ENCODE measurements at regions not wholly inside any gene's neighbourhood (a gene's known extent, or its start where the extent isn't known, plus 50 kb on each side); places are given as distances from the start of the nearest gene placed in this dataset.

DNA sequence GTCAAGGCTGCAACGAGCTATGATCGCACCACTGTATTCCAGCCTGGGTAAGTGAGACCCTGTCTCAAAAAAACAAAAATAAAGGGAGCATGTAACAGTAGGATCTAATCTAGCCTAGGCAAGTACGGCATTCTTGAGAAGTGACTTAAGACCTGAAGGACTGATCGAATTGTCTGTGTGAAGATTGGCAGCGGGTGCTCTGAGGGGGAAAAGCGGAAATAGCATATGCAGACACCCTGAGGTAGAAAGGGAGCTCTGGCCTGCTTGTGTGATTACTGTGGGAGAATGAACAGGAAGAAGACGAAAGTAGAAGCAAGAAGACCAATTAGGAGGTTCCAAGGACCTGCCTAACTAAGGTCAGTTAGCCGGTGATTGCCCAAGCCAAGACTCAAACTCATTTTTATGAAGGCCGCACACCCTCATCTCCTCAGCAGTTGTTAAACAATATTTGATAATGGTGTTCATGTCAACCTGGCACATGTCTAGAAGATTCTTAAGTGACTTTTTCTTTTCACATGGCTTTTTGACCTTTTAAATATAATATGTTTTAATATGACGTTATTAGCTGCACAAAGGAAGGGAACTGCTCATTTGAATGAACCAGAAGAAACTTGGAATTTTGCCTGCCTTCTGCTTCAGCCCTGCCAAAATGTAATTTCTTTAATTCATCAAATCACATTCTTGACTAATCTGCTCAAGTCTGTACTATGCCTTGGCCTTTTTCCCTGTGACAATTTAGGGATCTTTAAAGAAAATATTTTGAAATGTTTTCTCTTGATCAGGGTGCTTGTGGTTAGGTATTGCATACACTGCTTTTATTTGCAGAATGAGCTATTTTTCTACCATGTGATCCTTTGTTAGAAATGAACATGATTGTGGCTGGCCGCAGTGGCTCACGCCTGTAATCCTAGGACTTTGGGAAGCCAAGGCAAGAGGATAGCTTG, 289.2 kb upstream of the DMRT1 start:
- no peak for DNase-seq (ENCODE audit: low spot score)

DNA sequence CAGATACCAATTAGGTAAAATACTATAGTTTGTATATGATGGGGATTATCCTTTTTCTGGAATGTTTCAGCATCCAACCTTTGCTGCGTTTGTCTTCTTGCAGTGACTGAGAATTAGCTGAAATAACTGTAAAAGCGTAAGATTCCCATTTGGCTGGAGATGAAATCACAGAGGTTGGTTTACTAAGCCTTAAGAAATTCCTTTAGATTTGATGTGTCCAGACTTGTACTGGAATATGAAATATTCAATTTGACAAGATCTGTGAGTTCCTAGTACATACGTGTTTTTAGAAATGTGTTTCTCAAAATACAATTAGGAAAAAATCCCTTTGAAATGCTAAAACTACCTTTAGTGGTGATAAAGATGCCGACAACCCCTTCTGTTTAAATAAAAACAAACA, 286.0 kb upstream of the DMRT1 start:
- DNase-seq (ENCODE audit: low spot score): no peak

DNA sequence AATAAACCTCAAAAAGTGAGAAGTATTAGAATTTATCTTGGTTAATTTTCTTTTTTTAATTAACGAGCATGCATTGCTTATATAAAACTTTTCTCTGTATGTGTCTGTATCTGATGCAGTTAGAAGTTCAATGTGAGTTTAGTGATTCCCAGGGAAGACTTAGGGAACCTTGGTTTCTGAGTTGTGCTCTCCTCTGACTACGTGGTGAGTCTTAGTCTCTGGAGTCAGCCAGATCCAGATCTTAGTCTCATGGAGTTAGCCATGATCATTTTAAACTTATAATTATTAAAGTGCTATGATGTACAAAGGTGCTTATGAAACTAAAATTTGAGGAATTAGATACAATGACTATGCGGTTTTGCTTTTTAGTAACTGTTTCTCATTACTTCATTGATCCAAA, 285.3 kb upstream of the DMRT1 start:
- no peak for DNase-seq (ENCODE audit: low spot score)

DNA sequence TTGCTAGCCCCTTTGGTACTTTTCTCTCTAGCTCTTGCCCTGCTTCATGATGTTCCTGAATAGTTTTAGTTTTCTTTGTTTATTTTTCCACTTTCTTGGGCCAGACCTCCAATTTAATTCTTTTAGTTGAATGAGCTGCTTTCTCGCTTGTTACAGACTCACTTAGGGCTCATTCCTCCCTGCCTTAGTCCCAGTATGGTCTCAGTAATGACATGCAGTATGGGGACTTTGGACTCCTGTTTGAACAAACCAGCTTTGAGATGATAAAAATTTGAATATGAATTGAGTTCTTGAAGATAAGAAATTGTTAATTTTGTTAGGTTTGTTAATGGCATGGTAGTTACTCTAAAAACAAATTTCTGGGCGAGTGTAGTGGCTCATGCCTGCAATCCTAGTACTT, 284.8 kb upstream of the DMRT1 start:
- DNase-seq (ENCODE audit: low spot score): no peak

DNA sequence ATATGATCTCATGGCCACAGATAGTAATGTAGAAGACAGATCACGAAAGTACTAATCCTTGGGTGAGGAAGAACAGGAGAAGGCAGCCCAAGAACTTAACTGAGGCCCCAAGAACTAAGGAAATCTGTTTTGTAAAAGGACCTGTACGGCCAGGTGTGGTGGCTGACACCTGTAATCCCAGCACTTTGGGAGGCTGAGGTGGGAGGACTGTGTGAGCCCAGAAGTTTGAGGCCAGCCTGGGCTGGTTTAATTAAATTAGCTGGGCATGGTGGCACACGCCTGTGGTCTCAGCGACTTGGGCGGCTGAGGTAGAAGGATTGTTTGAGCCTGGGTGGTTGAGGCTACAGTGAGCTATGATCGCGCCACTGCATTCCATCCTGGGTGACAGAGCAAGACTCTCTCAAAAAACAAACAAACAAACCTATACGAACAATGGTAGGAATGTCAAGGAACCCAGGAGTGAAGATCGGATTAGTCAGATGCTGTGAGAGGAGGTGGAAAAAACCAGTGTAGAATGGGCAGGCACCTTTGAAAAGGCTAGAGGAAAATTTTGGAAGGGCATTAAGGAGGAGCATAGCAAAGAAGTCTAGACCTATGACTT, 283.8 kb upstream of the DMRT1 start:
- no peak for DNase-seq (ENCODE audit: low spot score)

DNA sequence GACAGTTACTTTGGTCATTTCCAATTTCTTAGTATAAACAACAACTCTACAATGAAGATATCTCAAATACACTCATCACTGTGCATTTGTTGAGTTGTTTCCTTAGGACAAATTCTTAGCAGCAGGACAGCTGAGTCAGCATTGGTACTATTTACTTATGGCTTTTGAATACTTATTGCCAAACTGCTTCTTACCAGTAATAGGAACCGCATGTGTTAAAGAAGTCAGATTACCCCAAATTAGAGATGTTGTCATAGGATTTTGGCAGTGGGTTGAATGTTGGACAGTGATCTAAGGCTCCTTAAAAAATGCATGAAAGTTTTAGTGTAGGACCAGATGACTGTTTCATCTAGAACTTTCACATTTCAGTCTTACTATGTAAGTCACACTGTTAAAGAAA, 280.1 kb upstream of the DMRT1 start:
- DNase-seq (ENCODE audit: low spot score): no peak

DNA sequence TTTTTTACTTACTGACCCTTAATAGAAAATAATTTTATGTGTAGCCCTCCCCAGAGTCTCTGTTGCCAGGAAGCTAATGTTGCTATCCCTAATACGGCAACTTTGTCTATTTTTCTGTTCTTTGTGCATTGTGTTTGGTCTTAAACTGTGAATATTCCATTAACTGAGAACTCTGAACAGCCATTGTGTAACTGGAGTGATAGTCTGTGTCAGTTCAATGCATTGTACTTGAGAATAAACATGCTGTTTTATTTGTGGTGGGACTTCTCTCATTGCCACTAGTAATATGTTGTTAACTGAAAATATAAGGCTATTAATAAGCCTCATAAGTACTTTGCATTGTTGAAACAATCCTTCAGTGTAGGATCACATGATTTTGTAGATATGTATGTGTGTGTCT, 278.3 kb upstream of the DMRT1 start:
- DNase-seq (ENCODE audit: low spot score): no peak

DNA sequence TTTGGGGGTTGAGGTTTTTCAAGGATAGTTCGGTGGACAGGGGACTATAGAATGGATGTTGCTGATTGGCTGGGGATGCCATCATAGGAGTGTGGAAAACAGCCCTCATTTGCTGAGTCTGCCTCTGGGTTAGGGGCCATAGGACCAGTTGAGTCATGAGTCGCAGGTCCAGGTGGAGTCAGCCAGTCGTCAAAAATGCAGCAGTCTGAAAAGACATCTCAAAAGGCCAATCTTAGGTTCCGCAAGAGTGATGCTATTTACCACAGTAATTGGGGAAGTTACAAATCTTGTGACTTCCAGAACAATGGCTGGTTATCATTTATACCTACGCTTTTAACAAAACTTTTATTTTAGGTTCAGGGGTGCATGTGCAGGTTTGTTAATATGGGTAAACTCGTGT, 276.0 kb upstream of the DMRT1 start:
- no peak for DNase-seq (ENCODE audit: low spot score)

DNA sequence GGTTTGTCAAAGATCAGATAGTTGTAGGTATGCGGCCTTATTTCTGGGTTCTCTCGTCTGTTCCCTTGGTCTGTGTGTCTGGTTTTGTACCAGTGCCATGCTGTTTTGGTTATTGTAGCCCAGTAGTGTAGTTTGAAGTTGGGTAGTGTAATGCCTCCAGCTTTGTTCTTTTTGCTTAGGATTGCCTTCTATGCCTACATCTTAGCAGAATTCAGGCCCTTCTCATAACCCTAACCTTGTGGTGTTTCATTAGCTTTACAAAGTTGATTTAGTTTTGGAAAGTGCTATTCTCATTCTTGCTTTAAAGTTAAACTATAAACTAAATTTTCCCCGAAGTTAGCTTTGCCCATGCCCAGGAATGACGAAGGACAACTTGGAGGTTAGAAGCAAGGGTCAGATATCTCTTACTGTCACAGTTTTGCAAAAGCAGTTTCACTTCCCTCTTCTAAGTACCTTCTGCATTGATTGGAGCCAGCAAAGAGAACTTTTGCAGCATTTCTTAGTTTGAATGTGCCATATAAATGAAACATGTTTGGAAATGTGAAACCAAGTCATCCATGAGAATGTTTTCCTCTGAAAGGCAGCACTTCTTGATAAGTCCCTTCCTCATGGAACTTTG, 274.3 kb upstream of the DMRT1 start:
- no peak for DNase-seq (ENCODE audit: low spot score)

DNA sequence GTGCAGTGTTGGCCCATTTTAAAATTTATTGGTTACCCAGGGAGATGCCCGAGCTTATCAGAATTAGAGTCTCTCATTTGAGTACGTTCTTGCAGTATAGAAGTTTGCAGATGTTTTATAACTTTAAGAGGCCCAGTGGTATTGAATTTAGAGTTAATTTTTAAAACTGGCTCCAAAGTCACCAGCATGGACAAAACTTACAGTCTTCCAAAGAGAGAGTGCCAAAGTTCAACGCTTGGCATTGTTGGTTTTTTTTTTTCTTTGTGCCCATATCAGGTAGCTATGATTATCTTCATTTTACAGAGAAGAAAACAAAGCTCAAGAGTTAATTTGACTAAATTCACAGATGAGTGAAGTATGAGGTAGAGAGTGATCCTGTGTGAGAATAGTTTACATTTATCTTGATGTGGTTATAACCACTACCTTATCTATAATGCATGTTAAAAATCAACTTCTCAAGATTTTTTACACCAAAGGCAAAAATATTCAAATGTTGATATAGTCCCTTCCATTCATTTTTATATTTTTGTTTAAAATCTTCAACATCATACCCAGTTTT, 273.7 kb upstream of the DMRT1 start:
- DNase-seq (ENCODE audit: low spot score): no peak

DNA sequence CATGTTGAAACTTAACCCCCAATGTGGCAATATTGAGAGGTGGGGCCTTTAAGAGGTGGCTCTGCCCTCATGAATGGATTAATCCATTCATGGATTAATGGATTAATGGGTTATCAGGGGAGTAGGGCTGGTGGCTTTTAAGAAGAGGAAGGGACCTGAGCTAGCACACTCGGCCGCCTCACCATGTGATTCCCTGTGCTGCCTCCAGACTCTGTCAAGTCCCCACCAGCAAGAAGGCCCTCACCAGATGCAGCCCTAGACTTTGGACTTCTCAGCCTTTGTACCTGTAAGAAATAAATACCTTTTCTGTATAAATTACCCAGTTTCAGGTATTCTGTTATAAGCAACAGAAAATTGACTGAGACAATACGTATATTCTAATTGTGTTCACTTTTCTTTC, 272.2 kb upstream of the DMRT1 start:
- DNase-seq (ENCODE audit: low spot score): no peak

DNA sequence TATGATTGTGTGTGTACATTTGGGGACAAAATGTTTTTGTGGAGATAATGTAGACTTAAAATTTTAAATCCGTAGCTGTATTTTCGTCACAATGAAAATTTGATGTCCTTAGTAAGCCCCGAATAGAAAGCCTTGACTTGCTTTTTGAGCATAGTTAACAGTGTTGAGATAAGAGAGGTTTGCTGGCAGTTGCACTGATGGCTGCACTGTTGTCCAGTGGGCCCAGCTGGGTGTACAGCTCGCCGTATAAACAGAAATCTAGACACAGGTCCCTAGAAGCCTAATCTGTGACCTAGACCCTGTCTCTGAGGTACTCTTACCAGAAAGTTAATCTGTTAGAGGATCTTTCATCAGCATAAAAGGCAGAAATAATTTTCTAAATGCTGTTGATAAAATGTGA, 271.3 kb upstream of the DMRT1 start:
- DNase-seq (ENCODE audit: low spot score): no peak

DNA sequence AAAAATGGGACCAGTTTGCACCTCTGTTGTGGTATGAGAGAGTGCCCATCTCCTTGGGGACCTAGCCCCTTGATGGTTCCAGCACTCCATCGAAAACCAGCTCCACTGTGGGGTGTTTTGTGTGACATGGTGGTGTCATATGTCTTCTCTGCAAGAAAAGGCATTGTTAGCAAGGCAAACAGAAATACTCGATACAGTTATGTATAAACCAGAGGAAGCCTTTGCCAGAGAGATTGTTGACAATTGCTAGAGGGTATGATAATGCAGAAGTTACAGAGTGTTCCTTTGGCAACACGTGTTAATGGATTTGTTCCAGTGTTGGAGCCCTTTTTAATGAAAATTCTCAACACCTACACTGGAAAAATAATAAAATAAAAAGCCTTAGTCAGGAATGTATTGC, 270.4 kb upstream of the DMRT1 start:
- DNase-seq (ENCODE audit: low spot score): no peak

DNA sequence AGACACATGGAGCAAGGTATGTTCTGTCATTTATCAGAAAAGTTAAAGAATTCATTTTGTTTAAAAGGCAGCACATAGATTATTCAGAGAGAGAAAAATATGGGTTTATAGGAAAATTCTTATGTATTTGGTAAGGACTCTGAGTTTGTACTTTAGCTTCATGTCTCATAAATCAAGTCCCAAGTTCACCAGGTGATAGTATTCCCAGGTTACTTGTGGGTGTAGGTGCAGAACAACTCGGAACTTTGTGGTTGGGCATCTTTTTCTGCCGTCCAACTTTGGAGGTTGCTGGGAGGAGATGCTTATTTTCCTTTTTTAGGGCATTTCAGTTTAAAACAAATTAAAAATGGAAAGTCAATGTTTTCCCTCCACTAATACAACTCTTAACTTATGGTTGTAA, 269.8 kb upstream of the DMRT1 start:
- no peak for DNase-seq (ENCODE audit: low spot score)

DNA sequence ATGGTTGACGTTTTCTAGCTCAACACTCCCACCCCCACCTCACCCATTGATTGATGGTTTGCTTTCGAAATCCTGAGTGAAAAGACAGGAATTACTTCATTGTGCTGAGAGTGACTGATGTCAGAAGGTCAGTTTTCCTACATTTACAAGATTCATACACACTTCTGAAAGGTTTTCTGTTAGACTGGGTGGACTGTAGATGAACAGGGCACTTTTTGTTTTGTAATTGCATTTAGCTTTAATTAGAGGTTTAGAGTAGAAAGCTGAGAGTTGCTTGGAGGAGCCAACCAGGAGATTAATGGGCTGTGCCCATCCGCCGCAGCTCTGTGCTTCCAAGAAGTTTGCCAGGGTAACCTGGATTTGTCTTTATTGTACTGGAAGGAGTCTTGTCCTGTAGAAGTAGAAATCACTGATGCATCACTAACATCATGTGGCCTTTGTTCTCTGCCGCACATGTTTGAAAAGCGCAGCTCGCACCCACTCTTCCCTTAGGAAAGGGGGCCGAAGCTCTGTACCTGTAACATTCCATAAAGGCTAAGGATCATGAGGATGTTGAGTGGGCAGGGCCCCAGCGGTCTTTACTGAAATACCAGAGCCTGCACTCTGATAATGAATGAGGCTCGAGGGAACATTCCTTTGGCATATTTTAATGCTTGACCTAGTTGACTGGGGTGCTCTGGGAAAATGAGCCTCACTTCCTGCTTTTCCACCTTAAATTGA, 267.6 kb upstream of the DMRT1 start:
- DNase-seq (ENCODE audit: low spot score): peak; percentile 52

DNA sequence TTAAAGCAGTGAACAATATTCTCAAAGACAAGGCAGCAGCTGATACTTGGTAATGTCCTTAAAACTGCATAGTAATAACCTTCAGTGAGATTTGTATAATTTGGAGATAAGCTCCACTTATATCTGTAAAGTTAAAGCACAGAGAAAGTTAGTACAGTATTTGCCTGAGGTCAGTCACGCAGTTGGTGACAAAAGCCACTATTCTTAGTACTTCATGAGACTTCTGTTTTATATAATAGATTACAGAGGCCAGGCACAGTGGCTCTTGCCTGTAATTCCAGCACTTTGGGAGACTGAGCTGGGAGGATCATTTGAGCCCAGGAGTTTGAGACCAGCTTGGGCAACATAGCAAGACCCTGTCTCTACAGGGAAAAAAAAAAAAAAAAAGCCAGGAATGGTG, 266.4 kb upstream of the DMRT1 start:
- no peak for DNase-seq (ENCODE audit: low spot score)

DNA sequence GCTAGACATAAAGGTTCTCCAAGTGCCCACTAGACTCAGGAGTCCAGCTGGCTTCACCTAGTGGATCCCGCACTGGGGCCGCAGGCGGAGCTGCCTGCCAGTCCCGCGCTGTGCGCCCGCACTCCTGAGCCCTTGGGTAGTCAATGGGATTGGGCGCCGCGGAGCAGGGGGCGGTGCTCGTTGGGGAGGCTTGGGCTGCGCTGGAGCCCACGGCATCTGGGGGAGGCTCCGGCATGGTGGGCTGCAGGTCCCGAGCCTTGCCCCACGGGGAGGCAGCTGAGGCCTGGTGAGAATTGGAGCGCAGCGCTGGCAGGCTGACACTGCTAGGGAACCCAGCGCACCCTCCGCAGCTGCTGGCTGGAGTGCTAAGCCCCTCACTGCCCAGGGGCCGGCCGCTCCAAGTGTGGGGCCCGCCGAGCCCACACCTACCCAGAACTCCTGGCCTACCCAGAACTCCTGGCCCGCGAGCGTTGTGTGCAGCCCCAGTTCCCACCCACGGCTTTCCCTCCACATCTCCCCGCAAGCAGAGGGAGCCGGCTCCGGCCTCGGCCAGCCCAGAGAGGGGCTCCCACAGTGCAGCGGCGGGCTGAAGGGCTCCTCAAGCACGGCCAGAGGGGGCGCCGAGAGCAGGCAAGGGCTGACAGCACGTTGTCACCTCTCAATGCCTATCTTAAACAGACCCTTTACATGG, 260.7 kb upstream of the DMRT1 start:
- no peak for DNase-seq (ENCODE audit: low spot score)

DNA sequence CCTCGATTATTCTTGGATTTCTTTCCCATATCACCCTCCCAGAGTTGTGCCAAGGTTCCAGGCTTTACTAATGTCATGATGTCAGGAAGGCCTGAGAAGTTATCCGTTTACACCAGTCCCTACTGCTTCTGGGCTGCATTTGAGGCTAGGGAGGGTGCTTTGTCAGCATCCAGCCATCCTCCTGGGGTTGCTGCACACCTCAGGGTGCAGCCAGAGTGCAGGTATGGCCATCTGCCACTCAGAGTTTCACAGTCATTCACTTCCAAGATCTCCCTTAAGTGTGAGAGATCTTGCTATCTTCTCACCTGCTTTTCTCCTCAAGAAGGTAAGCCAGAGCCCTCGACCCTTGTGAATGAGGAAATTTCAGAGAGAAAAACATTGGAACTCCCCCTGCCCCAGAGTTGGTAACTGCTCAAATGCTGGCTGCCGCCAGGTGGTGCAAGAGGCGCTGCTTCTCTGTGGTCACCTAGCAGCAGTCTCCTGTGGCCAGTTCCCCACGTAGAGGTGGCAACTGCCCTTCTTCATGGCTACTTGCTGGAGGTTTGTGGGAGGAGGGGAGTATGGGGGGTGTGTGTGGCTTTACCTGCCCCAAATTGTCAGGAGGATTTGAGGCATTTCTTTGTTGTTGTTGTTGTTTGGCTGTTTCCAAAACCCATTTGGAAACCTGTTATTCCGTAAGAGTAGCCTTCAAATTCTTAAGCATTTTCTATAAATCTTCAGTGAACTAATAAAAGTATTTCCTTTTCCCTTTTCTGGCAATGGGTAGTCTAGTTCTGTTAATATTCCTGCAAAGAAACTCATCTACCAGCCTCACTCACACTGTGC, 259.6 kb upstream of the DMRT1 start:
- no peak for DNase-seq (ENCODE audit: low spot score)

DNA sequence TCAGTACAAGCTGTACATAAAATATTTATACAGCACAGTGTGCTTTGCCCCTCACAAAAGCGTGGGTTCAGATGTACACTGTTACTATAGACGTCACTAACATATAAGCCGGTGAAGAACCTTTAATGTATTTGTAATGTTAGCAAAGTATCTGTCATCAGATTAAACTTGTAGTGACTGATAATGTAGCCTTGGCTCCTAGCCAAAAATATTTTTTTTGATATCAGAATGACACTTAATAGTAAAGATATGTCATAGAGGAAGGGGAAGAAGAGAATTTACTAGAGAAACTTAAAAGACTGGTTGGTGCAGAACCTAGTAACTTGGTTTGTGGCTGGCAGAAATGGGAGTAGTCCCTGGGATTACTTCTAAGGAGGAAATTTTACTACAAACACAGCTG, 258.7 kb upstream of the DMRT1 start:
- peak; percentile 25 for DNase-seq (ENCODE audit: low spot score)

DNA sequence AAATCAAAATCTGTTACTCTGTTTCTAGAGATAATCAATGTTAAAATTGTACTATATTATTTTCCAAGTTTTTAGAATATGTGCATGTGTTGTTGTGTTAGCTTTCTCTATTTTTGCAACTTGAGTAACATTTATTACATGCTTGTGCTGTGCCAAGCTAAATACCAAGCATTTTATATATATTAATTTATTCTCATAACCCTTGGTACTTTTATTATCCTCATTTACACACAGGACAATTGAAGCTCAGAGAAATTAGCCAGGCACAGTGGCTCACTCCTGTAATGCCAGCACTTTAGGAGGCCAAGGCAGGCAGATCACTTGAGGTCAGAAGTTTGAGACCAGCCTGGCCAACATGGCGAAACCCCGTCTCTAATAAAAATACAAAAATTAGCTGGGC, 254.0 kb upstream of the DMRT1 start:
- DNase-seq (ENCODE audit: low spot score): no peak
